ENCODE measurements at regions not wholly inside any gene's neighbourhood (a gene's known extent, or its start where the extent isn't known, plus 50 kb on each side); places are given as distances from the start of the nearest gene placed in this dataset.
"Not testable (repeated sequence)": the region's sequence is repeated elsewhere in the genome, so short reads cannot be mapped to it uniquely, and the experiment has no call there.

- not testable (repeated sequence) for H4K91ac ChIP-seq (ENCODE audit: low read depth, low read length, poor library complexity); H3K4me1 ChIP-seq (ENCODE audit: control insufficient read depth in 2 of 2, insufficient read depth in 1 of 2, low read depth in 1 of 2, low read length in 2 of 2)
- no CpG with 5 or more reads among the region's 4 CpGs for WGBS, 2 donors (ENCODE audit: extremely low coverage in 2 of 2, insufficient read length in 2 of 2, insufficient replicate concordance in 1 of 2)
Observed at GRCh38 chr7:84730864-84731263, 456.0 kb downstream of the SEMA3D start.

DNA sequence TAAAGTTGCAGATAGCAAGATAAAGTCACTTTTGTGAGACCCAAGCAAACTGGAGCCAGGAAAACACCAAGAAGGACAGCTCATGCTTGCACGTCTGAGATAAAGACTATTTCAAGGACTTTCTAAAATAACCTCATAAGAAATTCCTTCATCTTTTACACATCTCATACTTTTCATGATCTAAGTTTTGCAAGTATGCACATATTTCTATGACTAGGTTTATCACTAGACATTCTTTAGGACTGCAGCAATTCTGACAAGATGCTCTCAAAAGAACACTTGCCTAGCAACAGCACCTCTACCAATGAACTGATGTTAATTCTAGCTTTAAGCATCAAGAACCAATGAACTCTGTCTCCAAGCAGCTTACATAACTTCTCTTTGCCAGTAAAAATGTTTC is 457.6 kb downstream of the SEMA3D start:
- H4K91ac ChIP-seq (ENCODE audit: low read depth, low read length, poor library complexity) = no peak overlapping the region
- no peak overlapping the region for H2BK5ac ChIP-seq (ENCODE audit: low read length)
- H3K14ac ChIP-seq (ENCODE audit: low read length) = no peak overlapping the region
- no peak overlapping the region for H3K4me2 ChIP-seq (ENCODE audit: insufficient read depth, low read length, poor library complexity, severe bottlenecking)
- no peak overlapping the region for H3K4me3 ChIP-seq (ENCODE audit: low read length in 2 of 2)
- no peaks in the 10 kb centered on the region for H3K27me3 ChIP-seq (ENCODE audit: control insufficient read depth in 3 of 3, insufficient read depth in 3 of 3, low read depth in 1 of 3, low read length in 3 of 3)
- H2AFZ ChIP-seq (ENCODE audit: low read length) = no peak overlapping the region
- no peak overlapping the region for H2BK120ac ChIP-seq (ENCODE audit: low read depth, low read length)
- no peak overlapping the region for H3K18ac ChIP-seq (ENCODE audit: low read length)
- DNase-seq (ENCODE audit: low spot score) = no peak
- H3K79me1 ChIP-seq (ENCODE audit: low read depth, low read length) = no peaks in the 10 kb centered on the region
- no peak overlapping the region for H2BK12ac ChIP-seq (ENCODE audit: low read length)
- H3K9ac ChIP-seq (ENCODE audit: low read depth, low read length, poor library complexity) = no peak overlapping the region
- H3K23ac ChIP-seq (ENCODE audit: low read depth, low read length, poor library complexity) = no peak overlapping the region
- no peak overlapping the region for H4K8ac ChIP-seq (ENCODE audit: low read depth, low read length)
- peaks cover 0 to 9% of the 10 kb centered on the region in 2 donors for H3K9me3 ChIP-seq (replicated peaks in 1 of 2; ENCODE audit: control insufficient read depth in 2 of 2, insufficient read depth in 1 of 2, low read depth in 1 of 2, low read length in 2 of 2)
- no peaks in the 10 kb centered on the region for H3K36me3 ChIP-seq (replicated peaks in 1 of 2; ENCODE audit: control insufficient read depth in 2 of 2, insufficient read depth in 2 of 2, low read length in 2 of 2)
- H3K27ac ChIP-seq (replicated peaks; ENCODE audit: low read length) = no peak overlapping the region
- H2BK15ac ChIP-seq (ENCODE audit: low read length) = no peak overlapping the region
- H2AK5ac ChIP-seq (ENCODE audit: low read depth, low read length) = no peak overlapping the region
- no peaks in the 10 kb centered on the region for H3K4me1 ChIP-seq (ENCODE audit: control insufficient read depth in 2 of 2, insufficient read depth in 1 of 2, low read depth in 1 of 2, low read length in 2 of 2)
- no peak overlapping the region for H3K4ac ChIP-seq (ENCODE audit: low read length)
- no CpG with 5 or more reads among the region's 1 CpG for WGBS, 2 donors (ENCODE audit: extremely low coverage in 2 of 2, insufficient read length in 2 of 2, insufficient replicate concordance in 1 of 2)

More at GRCh38 chr7:84730864-84731263, 456.0 kb downstream of the SEMA3D start:
- H3K4me2 ChIP-seq (ENCODE audit: insufficient read depth, low read length, poor library complexity, severe bottlenecking); H2AK5ac ChIP-seq (ENCODE audit: low read depth, low read length); H3K23ac ChIP-seq (ENCODE audit: low read depth, low read length, poor library complexity); H2BK15ac ChIP-seq (ENCODE audit: low read length); H3K27me3 ChIP-seq (ENCODE audit: control insufficient read depth in 3 of 3, insufficient read depth in 3 of 3, low read depth in 1 of 3, low read length in 3 of 3); H3K14ac ChIP-seq (ENCODE audit: low read length); H3K36me3 ChIP-seq (replicated peaks in 1 of 2; ENCODE audit: control insufficient read depth in 2 of 2, insufficient read depth in 2 of 2, low read length in 2 of 2); H3K4ac ChIP-seq (ENCODE audit: low read length); H3K4me3 ChIP-seq (ENCODE audit: low read length in 2 of 2); H2BK120ac ChIP-seq (ENCODE audit: low read depth, low read length); H2BK5ac ChIP-seq (ENCODE audit: low read length); H3K9me3 ChIP-seq (replicated peaks in 1 of 2; ENCODE audit: control insufficient read depth in 2 of 2, insufficient read depth in 1 of 2, low read depth in 1 of 2, low read length in 2 of 2); H2BK12ac ChIP-seq (ENCODE audit: low read length); DNase-seq (ENCODE audit: low spot score); H3K79me1 ChIP-seq (ENCODE audit: low read depth, low read length); H4K8ac ChIP-seq (ENCODE audit: low read depth, low read length); H3K27ac ChIP-seq (replicated peaks; ENCODE audit: low read length); H2AFZ ChIP-seq (ENCODE audit: low read length); H3K9ac ChIP-seq (ENCODE audit: low read depth, low read length, poor library complexity); H3K18ac ChIP-seq (ENCODE audit: low read length): not testable (repeated sequence)

GRCh38 chr7:84722734-84723133 is 464.1 kb downstream of the SEMA3D start:
- no peak overlapping the region for H2AK5ac ChIP-seq (ENCODE audit: low read depth, low read length)

DNA sequence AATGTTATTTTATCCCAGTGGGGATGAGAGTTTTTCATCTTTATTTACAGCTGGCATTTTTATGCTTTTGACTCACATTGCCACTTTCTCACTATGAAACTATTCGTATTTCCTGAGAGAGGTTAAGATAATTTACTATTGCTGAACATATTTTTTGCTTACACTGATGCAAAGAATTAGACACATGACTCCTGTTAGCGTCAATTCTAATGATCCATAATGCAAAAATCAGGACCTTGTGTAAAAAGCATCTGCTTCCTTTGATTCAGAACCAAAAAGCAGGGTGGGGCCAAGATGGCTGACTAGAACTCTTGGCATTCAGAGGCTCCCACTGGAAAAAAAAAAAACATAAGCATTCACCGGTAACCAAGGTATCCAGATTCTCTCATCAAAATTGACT is 464.8 kb downstream of the SEMA3D start:
- H3K27ac ChIP-seq (replicated peaks; ENCODE audit: low read length) = no peak overlapping the region
- no peak overlapping the region for H2AFZ ChIP-seq (ENCODE audit: low read length)
- H2BK15ac ChIP-seq (ENCODE audit: low read length) = no peak overlapping the region
- H3K36me3 ChIP-seq (replicated peaks in 1 of 2; ENCODE audit: control insufficient read depth in 2 of 2, insufficient read depth in 2 of 2, low read length in 2 of 2) = no peaks in the 10 kb centered on the region
- H3K4me3 ChIP-seq (ENCODE audit: low read length in 2 of 2) = no peak overlapping the region
- peak overlapping the region; percentile 75 for H2BK5ac ChIP-seq (ENCODE audit: low read length)
- H3K23ac ChIP-seq (ENCODE audit: low read depth, low read length, poor library complexity) = no peak overlapping the region
- no peak overlapping the region for H3K4ac ChIP-seq (ENCODE audit: low read length)
- DNase-seq (ENCODE audit: low spot score) = no peak
- H4K8ac ChIP-seq (ENCODE audit: low read depth, low read length) = no peak overlapping the region
- no peak overlapping the region for H3K9ac ChIP-seq (ENCODE audit: low read depth, low read length, poor library complexity)
- no peak overlapping the region for H2BK12ac ChIP-seq (ENCODE audit: low read length)
- no peak overlapping the region for H3K4me2 ChIP-seq (ENCODE audit: insufficient read depth, low read length, poor library complexity, severe bottlenecking)
- no peaks in the 10 kb centered on the region for H3K4me1 ChIP-seq (ENCODE audit: control insufficient read depth in 2 of 2, insufficient read depth in 1 of 2, low read depth in 1 of 2, low read length in 2 of 2)
- H2BK120ac ChIP-seq (ENCODE audit: low read depth, low read length) = no peak overlapping the region
- H3K18ac ChIP-seq (ENCODE audit: low read length) = no peak overlapping the region
- H3K27me3 ChIP-seq (ENCODE audit: control insufficient read depth in 3 of 3, insufficient read depth in 3 of 3, low read depth in 1 of 3, low read length in 3 of 3) = no peaks in the 10 kb centered on the region
- no peak overlapping the region for H4K91ac ChIP-seq (ENCODE audit: low read depth, low read length, poor library complexity)
- no peak overlapping the region for H3K14ac ChIP-seq (ENCODE audit: low read length)
- H2AK5ac ChIP-seq (ENCODE audit: low read depth, low read length) = no peak overlapping the region
- WGBS, 2 donors (ENCODE audit: extremely low coverage in 2 of 2, insufficient read length in 2 of 2, insufficient replicate concordance in 1 of 2) = no CpG with 5 or more reads among the region's 3 CpGs
- peaks cover 0 to 10% of the 10 kb centered on the region in 2 donors for H3K9me3 ChIP-seq (replicated peaks in 1 of 2; ENCODE audit: control insufficient read depth in 2 of 2, insufficient read depth in 1 of 2, low read depth in 1 of 2, low read length in 2 of 2)
- H3K79me1 ChIP-seq (ENCODE audit: low read depth, low read length) = no peaks in the 10 kb centered on the region

More at GRCh38 chr7:84722734-84723133, 464.1 kb downstream of the SEMA3D start:
- H2BK5ac ChIP-seq (ENCODE audit: low read length) = peak overlapping the region; percentile 75
- H3K27me3 ChIP-seq (ENCODE audit: control insufficient read depth in 3 of 3, insufficient read depth in 3 of 3, low read depth in 1 of 3, low read length in 3 of 3) = no peaks in the 10 kb centered on the region
- no peaks in the 10 kb centered on the region for H3K79me1 ChIP-seq (ENCODE audit: low read depth, low read length)
- H3K4ac ChIP-seq (ENCODE audit: low read length) = peak overlapping the region; percentile 53
- H4K91ac ChIP-seq (ENCODE audit: low read depth, low read length, poor library complexity) = no peak overlapping the region
- no peak overlapping the region for H3K4me2 ChIP-seq (ENCODE audit: insufficient read depth, low read length, poor library complexity, severe bottlenecking)
- H3K27ac ChIP-seq (replicated peaks; ENCODE audit: low read length) = no peak overlapping the region
- no peak overlapping the region for H3K9ac ChIP-seq (ENCODE audit: low read depth, low read length, poor library complexity)
- WGBS, 2 donors (ENCODE audit: extremely low coverage in 2 of 2, insufficient read length in 2 of 2, insufficient replicate concordance in 1 of 2) = no CpG with 5 or more reads among the region's 3 CpGs
- H3K14ac ChIP-seq (ENCODE audit: low read length) = peak overlapping the region; percentile 84
- no peak overlapping the region for H2BK120ac ChIP-seq (ENCODE audit: low read depth, low read length)
- H2BK12ac ChIP-seq (ENCODE audit: low read length) = peak overlapping the region; percentile 41
- no peak overlapping the region for H3K4me3 ChIP-seq (ENCODE audit: low read length in 2 of 2)
- no peaks in the 10 kb centered on the region for H3K36me3 ChIP-seq (replicated peaks in 1 of 2; ENCODE audit: control insufficient read depth in 2 of 2, insufficient read depth in 2 of 2, low read length in 2 of 2)
- H4K8ac ChIP-seq (ENCODE audit: low read depth, low read length) = no peak overlapping the region
- H2BK15ac ChIP-seq (ENCODE audit: low read length) = no peak overlapping the region
- H3K18ac ChIP-seq (ENCODE audit: low read length) = peak overlapping the region; percentile 48
- H2AFZ ChIP-seq (ENCODE audit: low read length) = peak overlapping the region; percentile 8
- no peak for DNase-seq (ENCODE audit: low spot score)
- H3K9me3 ChIP-seq (replicated peaks in 1 of 2; ENCODE audit: control insufficient read depth in 2 of 2, insufficient read depth in 1 of 2, low read depth in 1 of 2, low read length in 2 of 2) = peaks cover 0 to 10% of the 10 kb centered on the region in 2 donors
- no peaks in the 10 kb centered on the region for H3K4me1 ChIP-seq (ENCODE audit: control insufficient read depth in 2 of 2, insufficient read depth in 1 of 2, low read depth in 1 of 2, low read length in 2 of 2)
- no peak overlapping the region for H3K23ac ChIP-seq (ENCODE audit: low read depth, low read length, poor library complexity)

Measured in neuronal stem cell (in vitro differentiated cells).